ENCODE measurements at regions not wholly inside any gene's neighbourhood (a gene's known extent, or its start where the extent isn't known, plus 50 kb on each side); places are given as distances from the start of the nearest gene placed in this dataset.

DNA sequence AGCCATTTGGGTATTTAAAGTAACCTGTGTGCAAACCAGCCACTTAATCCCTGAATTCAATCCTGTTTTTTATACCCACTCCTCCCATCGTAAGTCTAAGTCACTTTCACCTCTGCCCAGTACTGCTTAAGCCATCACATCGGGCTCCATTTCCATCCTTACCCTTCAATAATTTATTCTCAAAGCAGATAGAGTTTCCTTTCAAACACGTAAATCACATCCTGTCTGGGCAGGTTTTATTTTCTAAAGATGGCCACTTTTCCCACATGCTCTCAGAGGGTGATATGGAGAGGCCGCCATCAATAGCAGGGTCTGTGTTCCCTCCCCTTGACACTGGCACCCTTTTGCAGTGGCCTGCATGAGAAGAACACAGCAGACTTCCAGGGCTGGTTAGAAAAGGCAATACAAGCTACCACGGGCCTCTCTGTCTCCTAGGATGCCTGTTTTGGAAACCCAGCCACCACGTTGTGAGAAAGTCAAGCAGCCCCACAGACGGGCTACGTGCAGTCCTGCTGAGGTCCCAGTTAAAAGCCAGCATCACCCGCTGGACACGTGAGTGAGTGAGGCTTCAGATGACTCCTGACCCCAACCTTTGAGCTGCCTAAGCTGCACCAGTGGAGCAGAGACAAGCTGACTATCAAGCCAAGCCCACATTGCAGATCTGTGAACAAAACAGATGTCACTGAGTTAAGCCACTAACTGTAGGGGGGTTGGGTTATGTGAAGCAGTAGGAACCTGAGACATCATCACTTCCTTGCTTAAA, 241.8 kb upstream of the SLCO3A1 start:
- ATAC-seq (no peak), DNase-seq (no peak)
- Mint-ChIP-seq H3K36me3 (ENCODE audit: low read depth) (no peaks in the 10 kb centered on the region), H3K4me3 (no peak overlapping the region), H3K4me1 (ENCODE audit: low read depth) (no peaks in the 10 kb centered on the region), H3K27ac (no peak overlapping the region), H3K27me3 (ENCODE audit: low read depth) (peaks cover 9% of the 10 kb centered on the region), H3K9me3 (ENCODE audit: insufficient read depth) (no peaks in the 10 kb centered on the region)
- CTCF ChIA-PET, result no interaction called here
- POLR2A ChIA-PET, result no interaction called here

GRCh38 chr15:91620229-91620628, 233.3 kb upstream of the SLCO3A1 start:
- Mint-ChIP-seq H3K9me3 (ENCODE audit: insufficient read depth) (no peaks in the 10 kb centered on the region), H3K36me3 (ENCODE audit: low read depth) (no peaks in the 10 kb centered on the region), H3K4me3 (no peak overlapping the region), H3K27ac (no peak overlapping the region), H3K27me3 (ENCODE audit: low read depth) (peaks cover 18% of the 10 kb centered on the region), H3K4me1 (ENCODE audit: low read depth) (no peaks in the 10 kb centered on the region)
- DNase-seq (no peak), ATAC-seq (no peak)
- CTCF ChIA-PET, result no interaction called here
- POLR2A ChIA-PET, result no interaction called here

DNA sequence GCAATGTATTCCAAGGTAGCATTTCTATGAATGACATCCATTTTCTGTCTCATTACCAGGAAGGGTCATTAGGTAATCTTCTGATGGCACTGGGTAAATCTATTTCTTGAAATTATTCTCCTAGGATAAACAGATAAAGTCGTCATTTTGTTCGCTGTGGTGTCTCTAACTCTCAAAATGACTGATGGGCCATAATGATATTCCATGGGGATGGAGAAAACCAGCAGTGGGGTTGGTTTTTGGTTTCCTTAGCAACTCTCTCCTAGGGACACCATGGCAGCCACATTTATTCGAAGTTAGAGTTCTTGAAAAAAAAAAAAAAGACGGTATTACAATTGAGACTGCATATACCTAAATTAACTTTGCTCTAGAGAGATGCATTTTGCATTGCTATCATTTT, 231.3 kb upstream of the SLCO3A1 start:
- H3K9me3 Mint-ChIP-seq (ENCODE audit: insufficient read depth), result no peaks in the 10 kb centered on the region
- POLR2A ChIA-PET, result no interaction called here
- H3K27ac Mint-ChIP-seq, result no peak overlapping the region
- no peak overlapping the region for H3K4me3 Mint-ChIP-seq
- peaks cover 18% of the 10 kb centered on the region for H3K27me3 Mint-ChIP-seq (ENCODE audit: low read depth)
- ATAC-seq (no peak), DNase-seq (no peak)
- H3K36me3 Mint-ChIP-seq (ENCODE audit: low read depth), result no peaks in the 10 kb centered on the region
- no peaks in the 10 kb centered on the region for H3K4me1 Mint-ChIP-seq (ENCODE audit: low read depth)
- CTCF ChIA-PET, result no interaction called here

DNA sequence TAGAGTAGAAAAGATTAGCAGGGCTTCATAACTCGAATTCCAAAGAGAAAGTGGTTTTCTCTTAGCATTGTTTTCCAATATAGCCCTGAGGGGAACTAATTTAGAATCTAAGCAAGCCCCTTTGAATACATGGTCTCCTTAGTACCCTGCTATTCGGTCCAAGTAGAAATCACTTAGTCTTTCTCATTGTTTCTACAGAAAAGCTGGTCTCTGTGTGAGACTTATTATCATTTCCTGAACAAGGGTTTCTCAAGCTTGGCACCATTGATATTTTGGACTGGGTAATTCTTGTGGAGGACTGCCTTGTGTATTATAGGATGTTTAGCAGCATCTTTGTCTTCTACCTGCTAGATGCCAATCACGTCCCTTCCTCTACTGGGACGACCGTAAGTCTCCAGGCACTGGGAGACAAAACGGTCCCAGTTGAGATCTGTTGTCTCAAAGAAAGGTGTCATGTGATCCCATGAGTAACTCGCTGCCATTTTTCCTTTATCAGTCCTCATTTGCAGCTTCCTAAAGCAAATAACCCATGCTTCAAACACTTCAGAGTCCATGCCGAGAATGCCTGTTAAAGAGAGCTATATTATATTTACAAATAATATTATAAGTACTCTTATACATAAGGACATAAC, 230.7 kb upstream of the SLCO3A1 start:
- H3K4me1 Mint-ChIP-seq (ENCODE audit: low read depth), result no peaks in the 10 kb centered on the region
- ChIA-PET POLR2A (no interaction called here), CTCF (no interaction called here)
- no peaks in the 10 kb centered on the region for H3K9me3 Mint-ChIP-seq (ENCODE audit: insufficient read depth)
- no peak for ATAC-seq
- no peak for DNase-seq
- peaks cover 16% of the 10 kb centered on the region for H3K27me3 Mint-ChIP-seq (ENCODE audit: low read depth)
- H3K4me3 Mint-ChIP-seq, result no peak overlapping the region
- H3K36me3 Mint-ChIP-seq (ENCODE audit: low read depth), result no peaks in the 10 kb centered on the region
- H3K27ac Mint-ChIP-seq, result no peak overlapping the region

GRCh38 chr15:91624353-91624968, 229.0 kb upstream of the SLCO3A1 start:
- DNase-seq, result no peak
- POLR2A ChIA-PET, result no interaction called here
- no peaks in the 10 kb centered on the region for H3K4me1 Mint-ChIP-seq (ENCODE audit: low read depth)
- CTCF ChIA-PET, result no interaction called here
- no peak for ATAC-seq
- H3K4me3 Mint-ChIP-seq, result no peak overlapping the region
- H3K27me3 Mint-ChIP-seq (ENCODE audit: low read depth), result peaks cover 11% of the 10 kb centered on the region
- no peaks in the 10 kb centered on the region for H3K36me3 Mint-ChIP-seq (ENCODE audit: low read depth)
- H3K9me3 Mint-ChIP-seq (ENCODE audit: insufficient read depth), result no peaks in the 10 kb centered on the region
- no peak overlapping the region for H3K27ac Mint-ChIP-seq

GRCh38 chr15:91625506-91625905, 228.0 kb upstream of the SLCO3A1 start:
- POLR2A ChIA-PET, result no interaction called here
- DNase-seq (no peak), ATAC-seq (no peak)
- H3K4me1 Mint-ChIP-seq (ENCODE audit: low read depth), result no peaks in the 10 kb centered on the region
- no peaks in the 10 kb centered on the region for H3K9me3 Mint-ChIP-seq (ENCODE audit: insufficient read depth)
- no peak overlapping the region for H3K4me3 Mint-ChIP-seq
- H3K27me3 Mint-ChIP-seq (ENCODE audit: low read depth), result peaks cover 8% of the 10 kb centered on the region
- no peak overlapping the region for H3K27ac Mint-ChIP-seq
- CTCF ChIA-PET, result no interaction called here
- H3K36me3 Mint-ChIP-seq (ENCODE audit: low read depth), result no peaks in the 10 kb centered on the region

GRCh38 chr15:91627473-91628278, 225.8 kb upstream of the SLCO3A1 start:
- no peaks in the 10 kb centered on the region for H3K4me1 Mint-ChIP-seq (ENCODE audit: low read depth)
- ChIA-PET CTCF (no interaction called here), POLR2A (no interaction called here)
- no peak overlapping the region for H3K27ac Mint-ChIP-seq
- ATAC-seq, result no peak
- H3K4me3 Mint-ChIP-seq, result no peak overlapping the region
- no peaks in the 10 kb centered on the region for H3K9me3 Mint-ChIP-seq (ENCODE audit: insufficient read depth)
- no peaks in the 10 kb centered on the region for H3K36me3 Mint-ChIP-seq (ENCODE audit: low read depth)
- peaks cover 2% of the 10 kb centered on the region for H3K27me3 Mint-ChIP-seq (ENCODE audit: low read depth)
- no peak for DNase-seq

DNA sequence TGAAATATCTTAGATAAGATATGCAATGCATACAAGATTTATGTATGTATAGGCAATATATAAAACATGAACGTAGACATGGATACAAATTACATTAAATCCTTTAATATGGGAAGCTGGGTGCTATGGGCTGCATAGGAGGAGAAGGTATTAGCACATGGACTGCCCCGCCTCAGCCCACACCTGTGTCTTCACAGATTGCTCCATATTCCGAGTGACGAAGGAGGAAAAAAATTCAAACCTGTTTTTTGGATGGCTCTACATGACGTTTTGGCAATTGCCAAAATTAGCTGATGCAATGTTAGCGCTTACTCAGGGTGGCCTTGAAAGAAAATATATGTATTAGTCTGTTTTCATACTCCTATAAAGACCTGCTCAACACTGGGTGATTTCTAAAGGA, 223.4 kb upstream of the SLCO3A1 start:
- CTCF ChIA-PET, result no interaction called here
- Mint-ChIP-seq H3K36me3 (ENCODE audit: low read depth) (no peaks in the 10 kb centered on the region), H3K4me3 (no peak overlapping the region), H3K4me1 (ENCODE audit: low read depth) (no peaks in the 10 kb centered on the region), H3K27ac (no peak overlapping the region), H3K9me3 (ENCODE audit: insufficient read depth) (no peaks in the 10 kb centered on the region), H3K27me3 (ENCODE audit: low read depth) (no peaks in the 10 kb centered on the region)
- ATAC-seq, result no peak
- DNase-seq, result no peak
- POLR2A ChIA-PET, result no interaction called here

GRCh38 chr15:91632176-91632575, 221.3 kb upstream of the SLCO3A1 start:
- Mint-ChIP-seq H3K4me1 (ENCODE audit: low read depth) (no peaks in the 10 kb centered on the region), H3K27me3 (ENCODE audit: low read depth) (no peaks in the 10 kb centered on the region), H3K9me3 (ENCODE audit: insufficient read depth) (no peaks in the 10 kb centered on the region), H3K4me3 (no peak overlapping the region), H3K36me3 (ENCODE audit: low read depth) (no peaks in the 10 kb centered on the region), H3K27ac (no peak overlapping the region)
- ATAC-seq, result no peak
- CTCF ChIA-PET, result no interaction called here
- POLR2A ChIA-PET, result no interaction called here
- no peak for DNase-seq

GRCh38 chr15:91632981-91633380, 220.5 kb upstream of the SLCO3A1 start:
- CTCF ChIA-PET, result no interaction called here
- no peak overlapping the region for H3K27ac Mint-ChIP-seq

DNA sequence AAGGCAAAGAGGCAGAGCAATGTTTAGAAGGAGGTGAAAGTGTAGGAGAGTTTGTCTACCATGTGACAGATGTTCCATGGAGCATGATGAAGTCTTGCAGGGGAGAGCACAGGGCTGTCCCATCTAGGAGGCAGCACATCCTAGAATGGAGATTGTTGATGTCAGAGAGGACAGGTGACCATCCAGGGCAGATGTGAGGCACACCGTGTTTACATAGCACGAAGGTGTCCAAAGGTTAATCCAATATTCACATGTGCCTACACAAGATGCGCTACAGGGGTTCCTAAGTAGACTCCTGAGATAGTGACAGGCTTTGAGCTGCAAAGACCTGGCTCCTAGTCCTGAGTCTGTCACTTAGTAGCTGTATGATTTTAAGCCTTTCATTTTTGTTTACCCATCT, 219.3 kb upstream of the SLCO3A1 start:
- Mint-ChIP-seq H3K4me3 (no peak overlapping the region), H3K36me3 (ENCODE audit: low read depth) (no peaks in the 10 kb centered on the region), H3K9me3 (ENCODE audit: insufficient read depth) (no peaks in the 10 kb centered on the region), H3K4me1 (ENCODE audit: low read depth) (no peaks in the 10 kb centered on the region), H3K27me3 (ENCODE audit: low read depth) (no peaks in the 10 kb centered on the region), H3K27ac (no peak overlapping the region)
- DNase-seq (no peak), ATAC-seq (no peak)
- POLR2A ChIA-PET, result no interaction called here
- CTCF ChIA-PET, result no interaction called here

More at GRCh38 chr15:91632981-91633380, 220.5 kb upstream of the SLCO3A1 start:
- DNase-seq (no peak), ATAC-seq (no peak)
- Mint-ChIP-seq H3K4me1 (ENCODE audit: low read depth) (no peaks in the 10 kb centered on the region), H3K9me3 (ENCODE audit: insufficient read depth) (no peaks in the 10 kb centered on the region), H3K36me3 (ENCODE audit: low read depth) (no peaks in the 10 kb centered on the region), H3K27me3 (ENCODE audit: low read depth) (no peaks in the 10 kb centered on the region), H3K4me3 (no peak overlapping the region)
- POLR2A ChIA-PET, result no interaction called here

DNA sequence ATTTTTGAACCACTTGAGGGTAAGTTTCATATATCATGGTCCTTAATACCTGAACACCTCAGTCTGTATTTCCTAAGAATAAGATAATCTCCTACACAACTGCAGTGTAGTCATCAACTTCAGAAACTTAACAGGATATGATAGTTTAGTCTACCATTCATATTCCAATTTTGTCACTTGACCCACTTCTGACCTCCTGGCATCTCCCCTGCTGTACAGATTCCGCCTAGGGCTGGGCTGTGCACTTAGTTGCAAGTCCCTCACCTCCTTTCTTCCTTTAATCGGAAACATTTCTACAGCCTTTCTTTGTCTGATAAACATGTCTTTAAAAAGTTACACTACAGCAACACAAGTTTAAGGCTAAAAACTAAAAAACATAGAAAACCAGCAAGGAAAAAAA, 218.4 kb upstream of the SLCO3A1 start:
- Mint-ChIP-seq H3K36me3 (ENCODE audit: low read depth) (no peaks in the 10 kb centered on the region), H3K27ac (no peak overlapping the region), H3K4me1 (ENCODE audit: low read depth) (no peaks in the 10 kb centered on the region), H3K27me3 (ENCODE audit: low read depth) (no peaks in the 10 kb centered on the region), H3K9me3 (ENCODE audit: insufficient read depth) (no peaks in the 10 kb centered on the region), H3K4me3 (no peak overlapping the region)
- CTCF ChIA-PET, result no interaction called here
- POLR2A ChIA-PET, result no interaction called here
- no peak for DNase-seq
- ATAC-seq, result no peak

All from activated CD8-positive, alpha-beta T cell treated with anti-CD3 and anti-CD28 coated beads, Interleukin-2, amount 10 ng/mL, durations not matched to agents 7 days and 5 days (primary cell).